Tibial nerve (tissue), 4 donors: ENCODE measurements at regions not wholly inside any gene's neighbourhood (a gene's known extent, or its start where the extent isn't known, plus 50 kb on each side); places are given as distances from the start of the nearest gene placed in this dataset.

Experiments used
- DNase-seq, 2 donors: peaks; one replicate each; pipeline ENCODE4 v3.0.0-alpha.2; 2019; ENCODE audit warnings: low spot score in 2 of 2
- H3K27ac ChIP-seq, 4 donors: fragments of 200-600 bp; sonication (generic) in 3 of 4; one replicate each; pipeline ENCODE4 v1.5.1; 2017 to 2019; ENCODE audit warnings: mild to moderate bottlenecking in 1 of 4
- H3K27me3 ChIP-seq, 2 donors: fragments of 200-600 bp; sonication (generic) in 1 of 2; one replicate each; pipeline versions ENCODE4 v1.5.1 to v1.6.0; 2017 to 2019
- H3K36me3 ChIP-seq, 3 donors: fragments of 200-600 bp; sonication (generic); one replicate each; pipeline ENCODE4 v1.5.1; 2018 to 2019
- H3K4me1 ChIP-seq, 4 donors: fragments of 200-600 bp; sonication (generic) in 3 of 4; one replicate each; pipeline ENCODE4 v1.5.1; 2017 to 2019
- H3K4me3 ChIP-seq, 4 donors: fragments of 200-600 bp; sonication (generic) in 3 of 4; one replicate each; pipeline ENCODE4 v1.5.1; 2017 to 2019; ENCODE audit warnings: mild to moderate bottlenecking in 1 of 4, moderate library complexity in 1 of 4
- H3K9me3 ChIP-seq, 4 donors: fragments of 200-600 bp; sonication (generic) in 3 of 4; one replicate each; pipeline ENCODE4 v1.5.1; 2017 to 2019
- EP300 ChIP-seq, 2 donors: sonication (generic); formaldehyde crosslinking; IDR thresholded peaks; one replicate each; pipeline ENCODE4 v1.6.1; 2017; ENCODE audit warnings: antibody characterized with exemption in 2 of 2, mild to moderate bottlenecking in 1 of 2
- POLR2A ChIP-seq, 2 donors: fragments of 450-650 bp; IDR thresholded peaks; one replicate each; pipeline ENCODE4 v1.6.1; 2017; ENCODE audit warnings: antibody characterized with exemption in 2 of 2, mild to moderate bottlenecking in 2 of 2, moderate library complexity in 2 of 2
- WGBS, 2 donors: methylation state at CpG; one replicate each; pipeline ENCODE4 v1.1.5; 2018; 5-methylcytosine and 5-hydroxymethylcytosine counted together
- TF ChIP-seq, protein P1 (sequence below), 5 experiments: fragments of 200-600 bp in 3 of 5; fragments of 450-650 bp in 2 of 5; sonication (generic) in 3 of 5; IDR thresholded peaks; one replicate each; pipeline ENCODE4 v1.5.1; 2016 to 2019; ENCODE audit warnings: antibody characterized with exemption in 5 of 5, mild to moderate bottlenecking in 3 of 5, moderate library complexity in 2 of 5

- Histone ChIP-seq H3K9me3 (no peaks in the 10 kb centered on the region), H3K27ac (no peak overlapping the region), H3K27me3 (no peaks in the 10 kb centered on the region), H3K36me3 (no peaks in the 10 kb centered on the region), H3K4me1 (no peaks in the 10 kb centered on the region), H3K4me3 (no peak overlapping the region)
- 52 to 64% methylated on average over 3 of the region's 3 CpGs for WGBS, 2 donors
- no peak for DNase-seq
- TF ChIP-seq, protein P1, sequence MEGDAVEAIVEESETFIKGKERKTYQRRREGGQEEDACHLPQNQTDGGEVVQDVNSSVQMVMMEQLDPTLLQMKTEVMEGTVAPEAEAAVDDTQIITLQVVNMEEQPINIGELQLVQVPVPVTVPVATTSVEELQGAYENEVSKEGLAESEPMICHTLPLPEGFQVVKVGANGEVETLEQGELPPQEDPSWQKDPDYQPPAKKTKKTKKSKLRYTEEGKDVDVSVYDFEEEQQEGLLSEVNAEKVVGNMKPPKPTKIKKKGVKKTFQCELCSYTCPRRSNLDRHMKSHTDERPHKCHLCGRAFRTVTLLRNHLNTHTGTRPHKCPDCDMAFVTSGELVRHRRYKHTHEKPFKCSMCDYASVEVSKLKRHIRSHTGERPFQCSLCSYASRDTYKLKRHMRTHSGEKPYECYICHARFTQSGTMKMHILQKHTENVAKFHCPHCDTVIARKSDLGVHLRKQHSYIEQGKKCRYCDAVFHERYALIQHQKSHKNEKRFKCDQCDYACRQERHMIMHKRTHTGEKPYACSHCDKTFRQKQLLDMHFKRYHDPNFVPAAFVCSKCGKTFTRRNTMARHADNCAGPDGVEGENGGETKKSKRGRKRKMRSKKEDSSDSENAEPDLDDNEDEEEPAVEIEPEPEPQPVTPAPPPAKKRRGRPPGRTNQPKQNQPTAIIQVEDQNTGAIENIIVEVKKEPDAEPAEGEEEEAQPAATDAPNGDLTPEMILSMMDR (IDR thresholded peaks at IDR 0.05): no peak
- no peak for TF ChIP-seq POLR2A (IDR thresholded peaks at IDR 0.05)
- TF ChIP-seq EP300 (IDR thresholded peaks at IDR 0.05): no peak
Measured at GRCh38 chr1:234691567-234691966, 81.6 kb upstream of the IRF2BP2 start.

GRCh38 chr1:234690872-234691271 is 80.9 kb upstream of the IRF2BP2 start:
- H3K4me1 ChIP-seq: no peaks in the 10 kb centered on the region
- DNase-seq: no peak
- H3K27ac ChIP-seq: no peak overlapping the region
- H3K27me3 ChIP-seq: no peaks in the 10 kb centered on the region
- no peaks in the 10 kb centered on the region for H3K36me3 ChIP-seq
- H3K9me3 ChIP-seq: peaks cover 0 to 6% (median 0%) of the 10 kb centered on the region in 4 donors
- no peak overlapping the region for H3K4me3 ChIP-seq
- no peak for TF ChIP-seq EP300 (IDR thresholded peaks at IDR 0.05)
- TF ChIP-seq POLR2A (IDR thresholded peaks at IDR 0.05): no peak
- TF ChIP-seq, protein P1 (IDR thresholded peaks at IDR 0.05): no peak
- 68 to 81% methylated on average over 2 of the region's 2 CpGs for WGBS, 2 donors

DNA sequence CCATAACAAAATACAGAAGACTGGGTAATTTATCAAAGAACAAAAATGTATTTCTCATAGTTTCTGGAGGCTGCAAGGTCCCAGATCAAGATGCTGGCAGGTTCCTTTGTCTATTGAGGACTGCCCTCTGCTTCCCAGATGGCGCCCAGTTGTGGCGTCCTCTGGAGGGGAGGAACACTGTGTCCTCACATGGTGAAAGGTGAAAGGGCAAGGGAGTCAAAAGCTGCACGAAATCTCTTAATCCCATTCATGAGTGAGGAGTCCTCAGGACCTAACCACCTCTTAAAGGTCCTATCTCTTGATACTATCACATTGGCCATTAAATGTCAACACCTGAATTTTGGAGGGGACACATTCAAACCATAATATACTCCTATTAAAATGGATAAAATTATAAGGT is 79.3 kb upstream of the IRF2BP2 start:
- Histone ChIP-seq H3K9me3 (peaks cover 0 to 8% (median 0%) of the 10 kb centered on the region in 4 donors), H3K36me3 (no peaks in the 10 kb centered on the region), H3K4me1 (peaks cover 0 to 11% (median 1%) of the 10 kb centered on the region in 4 donors), H3K4me3 (no peak overlapping the region), H3K27ac (no peak overlapping the region), H3K27me3 (no peaks in the 10 kb centered on the region)
- 51 to 52% methylated on average over 3 of the region's 3 CpGs for WGBS, 2 donors
- no peak for DNase-seq
- TF ChIP-seq POLR2A (IDR thresholded peaks at IDR 0.05) (no peak), EP300 (IDR thresholded peaks at IDR 0.05) (no peak)
- TF ChIP-seq, protein P1 (IDR thresholded peaks at IDR 0.05): no peak

- TF ChIP-seq POLR2A (IDR thresholded peaks at IDR 0.05): no peak
- H3K9me3 ChIP-seq: peaks cover 0 to 8% (median 0%) of the 10 kb centered on the region in 4 donors
- H3K4me1 ChIP-seq: peaks cover 0 to 23% (median 4%) of the 10 kb centered on the region in 4 donors
- H3K27me3 ChIP-seq: no peaks in the 10 kb centered on the region
- H3K4me3 ChIP-seq: no peak overlapping the region
- 80 to 84% methylated on average over 2 of the region's 2 CpGs for WGBS, 2 donors
- no peaks in the 10 kb centered on the region for H3K36me3 ChIP-seq
- DNase-seq: no peak
- H3K27ac ChIP-seq: no peak overlapping the region
Measured at GRCh38 chr1:234687011-234687410, 77.0 kb upstream of the IRF2BP2 start.

- Histone ChIP-seq H3K27ac (no peak overlapping the region), H3K4me3 (no peak overlapping the region), H3K36me3 (no peaks in the 10 kb centered on the region), H3K9me3 (peaks cover 0 to 8% (median 0%) of the 10 kb centered on the region in 4 donors), H3K4me1 (peaks cover 0 to 23% (median 4%) of the 10 kb centered on the region in 4 donors), H3K27me3 (no peaks in the 10 kb centered on the region)
- TF ChIP-seq EP300 (IDR thresholded peaks at IDR 0.05) (no peak), POLR2A (IDR thresholded peaks at IDR 0.05) (no peak)
- TF ChIP-seq, protein P1 (IDR thresholded peaks at IDR 0.05): no peak
- WGBS, 2 donors: 95 to 100% methylated on average over 1 of the region's 1 CpG
- no peak for DNase-seq
Measured at GRCh38 chr1:234686035-234686434, 76.1 kb upstream of the IRF2BP2 start.

DNA sequence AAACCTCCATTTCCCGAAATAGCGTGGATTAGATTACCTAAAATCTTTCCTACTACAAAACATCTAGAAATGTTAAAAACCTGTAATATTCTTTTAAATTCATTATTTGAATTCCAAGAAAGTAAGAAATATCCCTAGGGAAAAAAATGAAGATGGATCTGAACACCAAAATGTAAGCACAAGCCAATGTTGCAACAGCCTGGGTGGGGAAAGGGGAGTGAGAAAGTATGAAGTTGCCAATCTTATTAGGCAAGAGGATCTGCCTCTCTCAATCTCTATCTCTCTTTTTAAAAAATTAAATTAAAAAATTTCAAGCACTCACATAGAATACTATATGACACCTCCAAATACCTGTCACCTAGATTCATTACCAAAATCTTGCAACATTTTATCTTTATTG is 74.9 kb upstream of the IRF2BP2 start:
- peaks cover 0 to 23% (median 4%) of the 10 kb centered on the region in 4 donors for H3K4me1 ChIP-seq
- WGBS, 2 donors: 76 to 91% methylated on average over 2 of the region's 2 CpGs
- H3K27me3 ChIP-seq: no peaks in the 10 kb centered on the region
- H3K9me3 ChIP-seq: peaks cover 0 to 8% (median 0%) of the 10 kb centered on the region in 4 donors
- peak in 1 of 2 donors; percentile 47 for DNase-seq
- no peaks in the 10 kb centered on the region for H3K36me3 ChIP-seq
- no peak overlapping the region for H3K4me3 ChIP-seq
- TF ChIP-seq POLR2A (IDR thresholded peaks at IDR 0.05): no peak
- TF ChIP-seq, protein P1 (IDR thresholded peaks at IDR 0.05): no peak
- TF ChIP-seq EP300 (IDR thresholded peaks at IDR 0.05): peak in 1 of 2 donors; percentile 62
- peak overlapping the region in 2 of 4 donors; percentile 81 to 90 for H3K27ac ChIP-seq
